HG03280 (cell line): ENCODE measurements at regions not wholly inside any gene's neighbourhood (a gene's known extent, or its start where the extent isn't known, plus 50 kb on each side); places are given as distances from the start of the nearest gene placed in this dataset.
"Not testable (repeated sequence)": the region's sequence is repeated elsewhere in the genome, so short reads cannot be mapped to it uniquely, and the experiment has no call there.

ENCODE experiments used
- ATAC-seq: cut with Tn5 transposase; IDR thresholded peaks from one replicate; pipeline ENCODE4 v1.9.1; 2021; ENCODE audit warnings: mild to moderate bottlenecking, moderate library complexity; ENCODE audit not compliant: unreplicated experiment

DNA sequence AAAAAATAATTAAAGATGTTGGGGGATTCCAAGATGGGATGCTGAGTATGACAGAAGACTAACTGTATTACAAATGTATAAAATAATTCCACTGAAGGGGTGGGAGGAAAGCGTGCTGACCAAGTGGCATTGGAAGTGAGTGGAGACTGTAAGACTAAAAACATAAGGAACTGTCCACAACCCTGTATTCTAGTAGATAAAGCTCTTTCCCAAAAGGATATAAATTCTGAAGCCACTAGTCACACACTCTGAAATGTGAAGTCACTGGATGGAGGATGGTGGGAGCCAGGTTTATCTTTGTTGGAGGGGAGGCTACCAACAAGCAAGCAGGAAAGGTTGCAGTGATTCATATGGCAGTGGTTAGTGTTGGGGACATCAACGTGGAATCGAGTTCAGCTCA lies 182.8 kb upstream of the PLGLB2 start:
- not testable (repeated sequence) for ATAC-seq

DNA sequence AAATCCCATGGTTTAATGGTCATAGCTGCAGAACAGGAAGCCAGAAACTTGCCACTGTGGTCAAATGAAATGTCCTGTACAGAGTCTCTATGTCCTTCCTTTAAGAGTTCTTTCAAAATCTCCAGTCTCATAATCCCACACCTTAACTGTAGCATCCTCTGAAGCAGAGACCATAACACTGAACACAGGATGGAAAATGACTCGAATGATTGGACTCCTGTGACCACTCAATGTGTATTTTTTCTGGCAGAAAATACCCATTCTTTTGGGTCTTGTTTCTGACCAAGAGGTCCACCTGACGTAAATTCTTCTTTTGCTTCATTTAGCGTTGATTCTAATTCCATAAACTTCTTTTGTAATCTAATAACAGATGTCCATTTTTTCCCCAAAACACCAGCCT lies 181.4 kb upstream of the PLGLB2 start:
- not testable (repeated sequence) for ATAC-seq

DNA sequence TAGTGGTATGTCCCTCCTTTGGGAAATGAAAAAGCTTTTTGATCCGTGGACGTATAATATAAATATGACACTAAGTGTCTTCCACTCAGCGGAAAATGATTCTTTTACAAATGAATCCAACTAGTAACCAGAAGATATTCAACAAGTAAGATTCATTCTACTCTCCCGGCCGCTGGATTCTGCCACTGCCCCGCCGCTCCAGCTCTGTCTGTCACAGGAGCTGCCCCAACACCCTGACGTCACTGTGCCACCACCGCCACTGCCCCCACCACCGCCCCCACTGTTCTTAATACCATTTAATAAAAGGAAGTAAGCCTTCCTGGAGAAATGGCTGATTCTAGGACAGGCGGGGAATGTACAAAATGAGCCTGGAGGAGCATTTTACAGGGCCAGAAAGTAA lies 180.8 kb upstream of the PLGLB2 start:
- not testable (repeated sequence) for ATAC-seq

DNA sequence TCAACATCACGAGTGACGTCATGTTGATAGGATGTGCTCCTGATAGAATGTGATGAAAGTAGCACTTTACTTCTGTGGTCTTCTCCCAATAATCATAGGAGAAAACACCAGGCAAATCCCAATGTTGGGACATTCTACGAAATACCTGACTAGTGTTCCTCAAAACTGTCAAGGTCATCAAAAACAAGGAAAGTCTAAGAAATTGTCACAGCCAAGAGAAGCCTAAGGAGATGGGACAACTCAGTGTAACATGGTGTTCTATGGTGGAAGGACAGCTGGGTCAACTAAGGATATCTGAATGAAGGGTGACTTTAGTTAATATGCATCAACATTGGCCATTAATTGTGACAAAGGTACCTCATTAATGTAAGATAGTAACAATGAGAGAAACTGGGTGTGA lies 180.0 kb upstream of the PLGLB2 start:
- not testable (repeated sequence) for ATAC-seq

DNA sequence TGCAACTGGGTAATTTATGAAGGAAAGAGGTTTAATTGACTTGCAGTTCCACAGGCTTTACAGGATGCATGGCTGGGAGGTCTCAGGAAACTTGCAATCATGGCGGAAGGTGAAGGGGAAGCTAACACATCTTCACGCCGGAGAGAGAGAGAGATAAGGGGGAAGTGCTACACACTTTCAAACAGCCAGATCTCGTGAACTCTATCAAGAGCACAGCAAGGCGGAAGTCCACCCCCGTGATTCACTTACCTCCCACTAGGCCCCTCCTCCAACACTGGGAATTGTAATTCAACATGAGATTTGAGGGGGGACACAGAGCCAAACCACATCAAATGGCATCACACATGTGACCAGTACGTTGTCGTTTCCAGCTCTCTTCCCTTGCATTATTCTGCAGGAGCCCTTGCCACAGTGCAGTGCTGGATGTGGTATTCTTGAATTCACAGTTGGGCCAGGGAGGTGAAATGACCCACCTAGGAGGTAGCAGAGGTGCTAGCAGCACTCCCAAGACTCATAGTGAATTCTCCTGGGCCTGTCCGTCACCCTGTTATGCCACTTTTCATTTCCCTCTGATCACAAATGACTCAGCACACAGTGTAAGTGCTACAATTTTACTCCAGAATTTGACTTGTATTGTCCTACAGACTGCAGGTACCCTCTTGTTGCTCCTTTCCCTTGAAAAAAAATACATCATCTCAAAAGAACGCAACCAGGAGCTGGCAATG lies 179.2 kb upstream of the PLGLB2 start:
- ATAC-seq: not testable (repeated sequence)

DNA sequence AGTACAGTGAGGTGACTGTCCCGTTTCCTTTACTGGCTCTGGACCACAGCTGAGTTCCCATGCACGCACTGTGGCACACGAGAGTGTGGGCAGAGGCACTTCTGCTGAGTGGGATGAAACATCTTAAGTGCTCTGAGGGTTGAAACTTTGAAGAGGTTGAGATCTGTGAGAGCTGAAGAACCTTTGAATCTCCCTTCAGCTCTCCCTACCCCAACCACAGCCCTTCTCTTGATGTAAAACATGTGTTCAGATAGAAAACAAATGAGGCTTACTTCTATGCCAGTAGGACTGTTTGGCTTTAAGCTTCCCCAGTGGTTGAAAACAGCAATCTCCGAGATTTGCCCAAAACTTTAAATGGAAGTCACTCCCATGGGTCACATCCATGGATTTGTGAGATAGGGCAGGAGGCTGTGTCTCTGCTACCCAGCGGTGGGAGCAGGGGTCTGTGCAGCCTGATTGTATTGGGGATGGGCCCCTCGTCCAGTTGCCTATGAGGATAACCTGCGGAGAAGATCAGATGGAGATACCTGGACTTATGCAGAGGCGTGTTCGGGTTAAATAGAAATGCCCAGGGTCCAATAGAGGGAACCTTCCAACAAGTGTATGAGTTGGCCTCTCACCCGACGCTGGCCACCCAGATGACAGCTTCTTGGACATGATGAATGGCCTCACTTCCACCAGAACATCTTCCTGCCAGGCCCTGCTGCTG lies 178.0 kb upstream of the PLGLB2 start:
- ATAC-seq: not testable (repeated sequence)

DNA sequence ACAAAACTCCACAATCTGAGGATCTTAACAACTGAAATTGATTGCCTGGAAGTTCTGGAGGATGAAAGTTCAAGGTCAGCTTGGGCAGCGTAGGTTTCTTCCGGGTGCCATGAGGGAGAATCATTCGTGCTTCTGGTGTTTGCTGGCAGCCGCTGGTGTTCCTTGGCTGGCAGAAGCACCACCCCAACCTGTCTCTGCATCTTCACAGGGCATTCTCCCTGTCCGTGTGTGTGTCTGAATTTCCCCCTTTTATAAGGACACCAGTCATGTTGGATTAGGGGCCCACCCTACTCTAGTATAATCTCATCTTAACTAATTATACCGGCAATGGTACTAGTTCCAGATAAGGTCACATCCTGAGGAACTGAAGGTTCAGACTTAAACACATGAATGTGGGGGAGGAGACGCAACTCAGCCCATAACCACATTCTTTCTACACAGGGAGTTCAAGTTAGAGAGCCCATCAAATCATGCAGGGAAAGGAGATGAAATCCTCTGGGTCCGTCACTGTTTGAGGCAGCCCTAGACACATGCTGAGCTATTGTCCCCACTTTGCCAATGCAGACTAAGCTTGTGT lies 175.9 kb upstream of the PLGLB2 start:
- ATAC-seq: not testable (repeated sequence)

DNA sequence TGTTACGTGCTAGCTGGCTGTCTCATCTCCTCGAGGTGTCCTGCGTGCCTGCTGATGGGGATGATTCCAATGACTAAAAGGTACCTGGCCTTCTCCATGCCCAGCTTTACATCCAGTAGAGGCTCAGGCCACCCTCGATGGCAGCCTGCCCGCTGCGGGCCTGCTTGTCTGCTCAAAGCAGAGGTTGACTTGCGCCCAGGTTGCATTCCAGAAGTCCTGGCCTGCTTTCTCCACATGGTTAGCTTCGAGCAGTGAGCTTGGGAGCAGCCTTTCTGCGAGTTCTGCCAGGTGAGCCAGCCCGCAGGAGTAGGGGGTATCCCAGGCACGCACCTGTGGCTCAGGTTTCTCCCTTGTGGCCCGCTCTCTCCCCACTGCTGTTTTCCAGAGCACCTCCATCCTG lies 175.0 kb upstream of the PLGLB2 start:
- ATAC-seq: not testable (repeated sequence)

DNA sequence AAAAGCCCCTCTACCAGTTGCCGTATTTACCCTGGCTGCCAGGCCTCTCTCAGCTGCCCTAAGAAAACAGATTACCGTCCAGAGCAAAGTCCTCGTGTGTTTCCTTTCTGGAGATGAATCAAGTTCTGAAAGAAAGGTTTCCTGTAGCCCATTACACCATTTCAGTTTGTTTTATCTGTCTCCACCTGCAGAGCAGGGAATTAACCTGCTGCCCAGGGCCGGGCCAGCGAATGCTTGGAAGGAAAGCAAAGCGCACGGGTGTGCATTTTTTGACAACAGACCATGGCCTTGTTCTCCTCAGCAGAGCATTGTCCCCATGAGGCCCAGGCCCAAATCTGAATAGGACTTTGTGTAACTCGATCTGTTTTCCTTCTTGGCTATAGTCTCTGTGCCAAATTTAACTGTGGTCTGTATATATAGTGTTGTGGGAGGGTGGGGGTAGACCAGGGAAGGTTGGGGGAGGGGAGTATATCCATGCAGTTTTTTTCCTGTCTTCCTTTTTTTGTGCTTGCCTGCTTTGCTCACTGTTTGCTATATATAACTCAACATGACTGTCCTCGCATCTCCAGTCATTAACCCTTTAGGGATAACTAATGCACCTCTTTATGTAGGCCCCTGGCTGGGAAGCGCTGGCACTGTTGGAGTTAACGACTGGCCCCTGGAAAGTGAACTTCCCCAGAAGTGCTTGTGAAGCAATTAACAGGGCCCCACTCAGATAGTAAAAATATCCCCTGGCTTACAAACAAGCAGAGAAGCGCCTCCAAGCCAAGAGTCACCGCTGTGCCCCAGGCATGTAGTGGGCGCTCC lies 174.3 kb upstream of the PLGLB2 start:
- not testable (repeated sequence) for ATAC-seq

DNA sequence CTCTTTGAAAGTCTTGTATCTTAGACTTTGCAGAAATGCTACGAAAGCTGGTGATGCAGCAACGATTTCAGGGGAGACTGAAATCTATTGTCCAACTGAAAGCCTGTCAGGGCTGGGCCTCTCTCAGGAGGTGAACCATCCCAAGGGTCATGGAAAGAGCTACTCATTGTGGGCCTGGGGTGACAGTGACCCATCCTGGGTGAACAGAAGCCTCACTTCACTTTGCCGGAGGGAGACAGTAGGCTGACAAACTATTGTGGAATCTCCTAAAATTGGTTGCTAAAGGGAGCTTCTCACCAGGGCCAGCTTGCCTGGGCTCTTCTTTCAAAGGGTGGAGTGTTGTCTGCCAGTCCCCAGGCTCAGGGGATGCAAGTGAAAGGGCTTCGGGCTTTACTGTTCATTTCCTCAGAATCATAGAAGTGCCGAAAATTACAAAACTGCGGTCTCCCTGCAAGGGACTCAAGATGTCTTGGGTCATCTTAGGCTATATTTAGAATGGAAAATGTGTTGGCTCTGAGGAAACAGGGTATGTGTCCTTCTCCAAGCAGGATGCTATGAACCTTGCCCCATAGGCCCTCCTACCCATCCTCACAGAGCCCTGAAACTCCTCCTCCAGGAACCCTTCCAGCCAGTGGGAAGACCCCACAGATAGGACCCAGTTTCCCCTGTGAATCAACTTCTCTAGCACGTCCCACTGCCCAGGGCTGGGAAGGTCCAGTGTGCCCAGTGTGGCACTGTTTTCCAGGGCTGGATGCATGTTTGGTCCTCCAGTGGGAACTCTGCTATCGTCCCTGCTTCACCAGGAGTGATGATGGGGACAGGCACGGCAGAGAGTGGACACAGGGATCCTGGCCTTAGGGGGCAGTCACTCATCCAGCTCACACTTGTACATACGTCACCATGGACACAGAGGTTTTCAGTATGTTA lies 173.4 kb upstream of the PLGLB2 start:
- not testable (repeated sequence) for ATAC-seq

DNA sequence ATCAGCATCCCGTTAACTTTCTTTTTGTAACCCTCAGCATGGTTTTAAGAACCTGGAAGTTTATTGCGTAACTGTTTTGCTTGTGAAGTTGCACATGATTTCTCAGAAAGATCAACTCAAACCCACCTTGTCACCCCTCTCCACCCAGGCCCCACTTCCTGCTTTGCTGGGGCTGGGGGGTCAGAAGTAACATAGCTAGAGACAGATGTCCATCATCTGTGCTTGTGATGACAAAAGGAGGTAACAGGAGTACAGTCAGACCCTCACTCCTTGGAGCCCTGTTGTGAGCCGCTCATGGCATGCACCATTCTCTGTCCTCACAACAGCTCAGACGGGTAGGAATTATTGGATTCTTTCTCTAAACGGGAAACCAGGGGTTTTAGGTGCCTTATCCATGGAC lies 172.7 kb upstream of the PLGLB2 start:
- ATAC-seq: not testable (repeated sequence)

DNA sequence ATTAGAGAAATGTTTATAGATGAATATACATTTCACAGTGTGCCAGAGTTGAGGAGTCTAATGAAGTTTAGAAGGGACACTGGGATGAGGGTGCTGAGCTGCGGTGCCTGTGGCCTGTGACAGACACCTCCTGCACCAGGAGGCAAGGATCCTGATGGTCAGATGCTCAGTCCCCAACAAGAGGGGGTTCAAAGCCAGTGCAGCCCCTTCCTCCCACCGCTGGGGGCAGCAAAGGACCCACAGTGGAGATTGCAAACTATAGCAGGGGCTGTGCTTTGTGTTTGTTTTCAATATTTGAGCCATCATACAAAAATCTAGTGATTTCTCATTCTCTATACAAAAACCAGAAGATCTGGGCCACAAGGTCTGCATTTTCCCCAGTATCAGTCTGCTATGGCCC lies 170.5 kb upstream of the PLGLB2 start:
- not testable (repeated sequence) for ATAC-seq

DNA sequence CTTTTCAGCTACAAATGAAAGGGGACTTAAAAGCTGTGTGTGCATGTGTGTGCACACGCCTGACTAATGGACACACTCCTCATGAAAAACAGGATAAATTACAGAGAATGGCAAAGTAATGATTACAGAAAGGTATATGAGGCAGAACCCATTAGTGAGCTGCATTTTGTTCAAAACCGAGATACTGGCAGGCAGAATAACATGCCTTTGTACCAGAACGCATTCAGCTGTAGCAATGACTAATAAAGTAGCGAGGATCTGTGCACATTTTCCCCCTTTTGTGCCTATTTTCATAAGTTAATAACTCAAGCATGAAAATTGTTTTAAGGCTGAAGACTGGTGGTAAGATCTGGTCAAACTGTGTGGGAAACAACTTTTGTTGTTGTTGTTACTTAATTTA lies 165.7 kb upstream of the PLGLB2 start:
- ATAC-seq: not testable (repeated sequence)

DNA sequence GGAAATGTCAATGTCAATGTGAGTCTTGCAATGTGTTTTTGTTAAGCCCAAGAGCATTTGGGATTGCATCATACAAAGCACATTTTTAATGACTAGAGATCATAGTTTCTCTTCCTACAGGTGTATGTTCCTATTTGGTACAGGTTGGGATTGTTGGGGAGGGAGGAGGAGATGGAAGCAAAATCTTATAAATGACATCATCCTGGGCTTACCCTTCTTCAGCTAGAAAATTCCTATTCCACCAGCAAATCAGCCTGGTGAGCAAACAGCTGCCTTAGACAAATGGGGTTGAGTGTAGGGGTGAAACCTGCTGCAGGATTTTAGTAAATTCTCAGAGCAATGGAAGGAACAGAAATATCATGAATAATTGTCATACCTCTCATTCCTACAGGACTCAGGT lies 165.3 kb upstream of the PLGLB2 start:
- ATAC-seq: not testable (repeated sequence)

DNA sequence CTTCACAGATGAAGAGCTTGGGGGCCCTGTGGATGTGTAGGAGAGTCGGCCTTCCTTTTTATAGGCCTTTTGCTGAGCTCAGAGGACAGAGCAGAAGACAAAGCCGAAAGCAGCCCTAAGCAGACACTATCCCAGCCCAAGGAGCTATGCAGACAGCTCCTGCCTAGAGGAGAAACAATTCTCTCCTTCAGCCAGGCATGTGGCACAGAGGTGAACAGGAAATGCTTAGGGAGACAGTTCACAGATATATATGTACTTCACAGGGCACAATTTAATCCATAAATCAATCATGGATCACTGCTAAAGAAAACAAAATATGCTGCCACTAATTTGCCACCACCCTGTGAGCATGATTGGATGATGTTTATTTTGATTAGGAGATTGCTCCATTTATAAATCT lies 164.5 kb upstream of the PLGLB2 start:
- not testable (repeated sequence) for ATAC-seq

DNA sequence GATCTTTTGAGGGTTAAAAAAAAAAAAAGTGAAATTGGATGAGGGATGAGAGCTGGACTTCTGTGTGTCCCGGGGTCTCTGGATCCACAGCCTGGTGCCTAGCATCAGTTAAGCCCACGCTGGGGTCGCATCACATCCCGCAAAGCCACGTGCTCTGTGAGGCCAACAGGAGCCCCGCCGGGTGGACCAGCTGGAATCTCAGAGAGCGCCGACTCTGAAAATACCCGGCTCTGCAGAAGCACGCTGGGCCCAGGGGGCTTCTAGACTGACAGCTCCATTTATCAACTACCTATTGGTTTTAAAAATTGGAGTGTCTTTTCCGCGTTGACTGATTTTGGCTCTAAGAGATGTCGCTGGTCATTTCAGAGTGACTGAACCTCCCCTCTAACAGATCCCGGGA lies 164.1 kb upstream of the PLGLB2 start:
- not testable (repeated sequence) for ATAC-seq

DNA sequence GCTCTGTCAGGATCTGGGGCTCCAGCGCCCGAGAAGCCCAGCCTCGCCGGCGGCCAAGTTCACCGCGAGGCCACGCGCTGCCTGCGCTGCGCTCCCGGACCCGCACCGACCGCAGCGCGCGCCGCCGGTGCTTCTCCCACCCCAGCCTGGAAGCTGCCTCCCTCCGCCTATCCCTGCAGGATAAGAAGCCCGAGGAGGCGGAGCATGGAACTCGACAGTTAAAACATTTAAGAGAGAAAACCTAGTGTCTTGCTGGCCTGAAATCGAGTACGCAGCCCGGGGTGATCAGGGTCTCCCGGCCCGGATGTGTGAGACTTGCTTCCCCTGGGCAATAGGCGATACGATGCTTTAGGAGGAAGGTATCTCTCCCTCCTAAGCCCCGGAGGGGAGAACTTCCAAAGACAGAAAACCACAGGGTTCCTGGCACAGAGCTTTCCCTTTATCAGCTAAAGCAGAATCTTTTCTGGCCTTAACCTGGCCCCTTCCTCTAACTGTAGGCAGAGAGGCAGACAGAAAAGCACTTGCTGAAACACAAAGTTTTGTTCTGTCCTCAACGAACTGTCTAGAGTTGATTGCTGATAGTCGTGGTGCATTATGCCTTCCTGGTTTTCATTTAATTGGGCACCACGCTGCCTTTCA lies 163.5 kb upstream of the PLGLB2 start:
- not testable (repeated sequence) for ATAC-seq

DNA sequence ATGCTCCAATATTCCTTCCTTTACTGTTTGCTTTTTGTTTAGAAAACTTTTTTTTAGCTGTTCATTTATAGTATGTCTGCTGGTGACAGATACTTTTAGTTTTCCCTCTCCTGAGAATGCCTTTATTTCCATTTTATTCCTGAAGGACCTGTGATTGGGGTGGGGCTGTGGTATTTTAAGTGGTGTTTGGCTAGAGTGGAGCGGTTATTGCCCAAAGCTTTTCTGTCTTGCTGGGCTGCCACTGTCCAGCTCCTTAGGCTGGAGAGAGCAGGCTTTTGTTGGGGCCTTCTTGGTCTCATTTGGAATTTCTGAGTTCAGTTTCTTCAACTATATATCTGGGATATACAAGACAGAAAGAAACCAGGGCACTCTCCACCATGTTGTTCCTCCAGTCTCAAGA lies 160.0 kb upstream of the PLGLB2 start:
- not testable (repeated sequence) for ATAC-seq

DNA sequence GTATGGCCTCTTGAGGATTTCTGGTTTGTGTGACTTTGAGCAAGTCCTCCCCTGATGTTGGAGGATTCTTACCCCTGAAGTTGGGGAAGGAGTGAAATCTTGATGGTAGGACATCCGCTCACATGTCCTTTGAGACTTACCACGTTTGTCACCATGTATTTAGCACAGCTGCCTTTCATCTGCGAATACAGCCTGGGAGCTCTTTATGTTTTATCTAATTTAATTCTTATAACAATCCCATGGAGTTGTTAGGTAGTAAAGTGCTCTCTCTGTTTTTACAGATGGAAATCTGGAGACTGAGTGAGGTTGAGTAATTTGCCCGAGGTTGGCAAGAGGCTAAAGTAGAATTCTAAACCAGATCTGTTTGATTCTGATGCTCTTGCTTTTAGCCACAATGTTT lies 154.9 kb upstream of the PLGLB2 start:
- ATAC-seq: not testable (repeated sequence)
